ENCODE measurements at regions not wholly inside any gene's neighbourhood (a gene's known extent, or its start where the extent isn't known, plus 50 kb on each side); places are given as distances from the start of the nearest gene placed in this dataset.
"Not testable (repeated sequence)": the region's sequence is repeated elsewhere in the genome, so short reads cannot be mapped to it uniquely, and the experiment has no call there.

DNA sequence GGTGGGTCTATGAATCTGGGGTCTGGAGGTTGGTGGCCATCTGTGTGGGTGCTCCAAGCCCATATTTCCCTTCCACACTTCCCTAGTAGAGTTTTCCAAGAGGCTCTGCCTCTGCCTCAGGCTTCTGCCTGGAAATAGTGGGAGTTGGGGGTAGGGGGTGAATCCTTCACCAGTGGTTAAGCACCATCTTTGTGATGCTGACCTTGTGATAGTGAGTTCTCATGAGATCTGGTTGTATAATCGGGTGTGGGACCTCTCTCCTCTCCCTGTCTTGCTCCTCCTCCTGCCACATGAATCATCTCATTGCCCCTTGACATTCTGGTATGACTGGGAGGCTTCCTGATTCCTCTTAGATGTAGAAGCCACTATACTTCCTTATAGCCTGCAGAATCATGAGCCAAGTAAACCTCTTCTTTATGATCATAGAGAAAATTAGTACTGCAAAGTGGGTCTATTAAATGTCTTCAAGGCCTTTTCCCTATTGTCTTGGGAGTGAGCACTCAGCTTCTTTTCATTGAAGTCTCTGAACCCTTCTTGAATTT, 829.8 kb downstream of the FOXD4L5 start:
- H4K20me1 ChIP-seq (ENCODE audit: insufficient read depth, low read length); DNase-seq (ENCODE audit: low spot score); H3K4me2 ChIP-seq (ENCODE audit: low read depth, low read length); BruUV-seq (replicated peaks); H3K27me3 ChIP-seq (ENCODE audit: control insufficient read depth in 1 of 2, insufficient read depth in 2 of 2, low read length in 2 of 2); in situ Hi-C loops (cut with HindIII; ENCODE audit: extremely low pct_ligation_motif_present, low pct_unique_long_range_greater_than_20kb); H3K4me1 ChIP-seq (ENCODE audit: insufficient read depth, low read length); H3K36me3 ChIP-seq (replicated peaks in 1 of 2; ENCODE audit: control insufficient read depth in 1 of 2, insufficient read depth in 2 of 2, low read length in 2 of 2); POLR2A ChIA-PET; ATAC-seq; H3K79me2 ChIP-seq (ENCODE audit: insufficient read depth, low read length); H3K4me3 ChIP-seq (replicated peaks in 1 of 3; ENCODE audit: insufficient read depth in 1 of 3, low read depth in 2 of 3, low read length in 3 of 3); CTCF ChIA-PET (ENCODE audit: low intra/inter-chr PET ratio, low total read pairs); H3K9me3 ChIP-seq (ENCODE audit: low read length); H2AFZ ChIP-seq (ENCODE audit: low read length); H3K9ac ChIP-seq (ENCODE audit: insufficient read depth, low read depth, low read length); FAIRE-seq; intact Hi-C loops (cut with micrococcal nuclease; ENCODE audit: unreplicated experiment); H3K27ac ChIP-seq (ENCODE audit: extremely low read length, insufficient read depth, low read length): not testable (repeated sequence)
- WGBS (ENCODE audit: low lambda C conversion rate), result no CpG with 5 or more reads among the region's 1 CpG

DNA sequence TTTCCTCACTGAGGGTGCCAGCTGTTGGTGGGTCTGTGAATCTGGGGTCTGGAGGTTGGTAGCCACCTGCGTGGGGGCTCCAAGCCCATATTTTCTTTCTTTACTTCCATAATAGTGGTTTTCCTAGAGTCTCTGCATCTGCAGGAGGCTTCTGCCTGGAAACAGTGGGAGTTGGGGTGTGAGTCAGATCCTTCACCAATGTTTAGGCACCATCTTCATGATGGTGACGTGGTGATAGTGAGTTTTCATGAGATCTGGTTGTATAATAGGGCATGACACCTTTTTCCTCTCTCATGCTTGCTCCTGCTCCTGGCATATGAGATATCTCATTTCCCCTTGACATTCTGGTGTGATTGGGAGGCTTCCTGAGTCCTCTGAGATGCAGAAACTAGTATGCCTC, 832.9 kb downstream of the FOXD4L5 start:
- H3K4me1 ChIP-seq (ENCODE audit: insufficient read depth, low read length); H3K9ac ChIP-seq (ENCODE audit: insufficient read depth, low read depth, low read length); H3K9me3 ChIP-seq (ENCODE audit: low read length); POLR2A ChIA-PET; H3K27ac ChIP-seq (ENCODE audit: extremely low read length, insufficient read depth, low read length); CTCF ChIA-PET (ENCODE audit: low intra/inter-chr PET ratio, low total read pairs); H3K4me2 ChIP-seq (ENCODE audit: low read depth, low read length); FAIRE-seq; ATAC-seq; intact Hi-C loops (cut with micrococcal nuclease; ENCODE audit: unreplicated experiment); H3K36me3 ChIP-seq (replicated peaks in 1 of 2; ENCODE audit: control insufficient read depth in 1 of 2, insufficient read depth in 2 of 2, low read length in 2 of 2); H3K79me2 ChIP-seq (ENCODE audit: insufficient read depth, low read length); H3K27me3 ChIP-seq (ENCODE audit: control insufficient read depth in 1 of 2, insufficient read depth in 2 of 2, low read length in 2 of 2); H3K4me3 ChIP-seq (replicated peaks in 1 of 3; ENCODE audit: insufficient read depth in 1 of 3, low read depth in 2 of 3, low read length in 3 of 3); BruUV-seq (replicated peaks); H2AFZ ChIP-seq (ENCODE audit: low read length); H4K20me1 ChIP-seq (ENCODE audit: insufficient read depth, low read length); in situ Hi-C loops (cut with HindIII; ENCODE audit: extremely low pct_ligation_motif_present, low pct_unique_long_range_greater_than_20kb); DNase-seq (ENCODE audit: low spot score); TF ChIP-seq CREB1 (CRISPR knock-in tag; IDR thresholded peaks at IDR 0.05): not testable (repeated sequence)
- 0% methylated on average over 2 of the region's 2 CpGs for WGBS (ENCODE audit: low lambda C conversion rate)
- peak; percentile 36; the same call in 1 of the 2 replicates for TF ChIP-seq CREB1 (IDR thresholded peaks at IDR 0.05)

DNA sequence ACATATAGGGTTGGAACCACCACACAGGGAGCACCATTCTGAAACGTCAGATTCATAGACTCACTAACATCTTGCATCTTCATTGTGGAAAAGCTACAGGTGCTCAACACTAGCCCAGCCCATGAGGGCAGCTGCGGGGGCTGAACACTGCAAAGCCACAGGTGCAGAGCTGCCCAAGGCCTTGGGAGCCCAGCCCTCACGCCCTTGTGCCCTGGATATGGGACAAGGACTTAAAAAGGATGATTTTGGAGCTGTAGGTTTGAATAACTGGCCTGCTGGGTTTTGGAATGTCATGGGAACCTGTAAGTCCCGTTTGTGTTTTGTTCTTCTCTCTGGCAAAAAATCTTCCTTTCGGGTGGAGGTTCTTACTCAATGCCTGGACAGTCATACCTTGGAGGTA, 834.4 kb downstream of the FOXD4L5 start:
- intact Hi-C loops (cut with micrococcal nuclease; ENCODE audit: unreplicated experiment); H2AFZ ChIP-seq (ENCODE audit: low read length); H3K9me3 ChIP-seq (ENCODE audit: low read length); H3K36me3 ChIP-seq (replicated peaks in 1 of 2; ENCODE audit: control insufficient read depth in 1 of 2, insufficient read depth in 2 of 2, low read length in 2 of 2); ATAC-seq; H3K27ac ChIP-seq (ENCODE audit: extremely low read length, insufficient read depth, low read length); H3K79me2 ChIP-seq (ENCODE audit: insufficient read depth, low read length); POLR2A ChIA-PET; H3K4me3 ChIP-seq (replicated peaks in 1 of 3; ENCODE audit: insufficient read depth in 1 of 3, low read depth in 2 of 3, low read length in 3 of 3); DNase-seq (ENCODE audit: low spot score); CTCF ChIA-PET (ENCODE audit: low intra/inter-chr PET ratio, low total read pairs); BruUV-seq (replicated peaks); H3K27me3 ChIP-seq (ENCODE audit: control insufficient read depth in 1 of 2, insufficient read depth in 2 of 2, low read length in 2 of 2); H4K20me1 ChIP-seq (ENCODE audit: insufficient read depth, low read length); FAIRE-seq; in situ Hi-C loops (cut with HindIII; ENCODE audit: extremely low pct_ligation_motif_present, low pct_unique_long_range_greater_than_20kb); H3K4me2 ChIP-seq (ENCODE audit: low read depth, low read length); H3K4me1 ChIP-seq (ENCODE audit: insufficient read depth, low read length); H3K9ac ChIP-seq (ENCODE audit: insufficient read depth, low read depth, low read length): not testable (repeated sequence)
- 4% methylated on average over 3 of the region's 5 CpGs for WGBS (ENCODE audit: low lambda C conversion rate)

DNA sequence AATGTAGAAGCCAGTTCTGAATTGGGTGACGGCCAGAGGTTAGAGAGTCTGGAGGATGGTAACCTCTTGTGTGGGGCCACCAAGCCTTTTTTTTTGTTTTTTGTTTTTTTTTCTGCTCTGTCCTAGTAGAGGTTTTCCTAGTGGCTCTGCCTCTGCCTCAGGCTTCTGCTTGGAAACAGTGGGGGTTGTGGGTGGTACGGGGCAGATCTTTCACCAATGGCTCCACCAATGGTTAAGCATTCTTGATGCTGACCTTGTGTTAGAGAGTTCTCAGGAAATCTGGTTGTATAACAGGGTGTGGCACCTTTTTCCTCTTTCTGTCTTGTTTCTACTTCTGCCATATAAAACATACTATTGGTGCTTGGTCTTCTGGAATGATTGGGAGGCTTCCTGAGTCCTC, 836.0 kb downstream of the FOXD4L5 start:
- WGBS (ENCODE audit: low lambda C conversion rate), result 8% methylated on average over 2 of the region's 2 CpGs
- H3K27me3 ChIP-seq (ENCODE audit: control insufficient read depth in 1 of 2, insufficient read depth in 2 of 2, low read length in 2 of 2); H3K79me2 ChIP-seq (ENCODE audit: insufficient read depth, low read length); H3K9me3 ChIP-seq (ENCODE audit: low read length); intact Hi-C loops (cut with micrococcal nuclease; ENCODE audit: unreplicated experiment); H3K27ac ChIP-seq (ENCODE audit: extremely low read length, insufficient read depth, low read length); H3K36me3 ChIP-seq (replicated peaks in 1 of 2; ENCODE audit: control insufficient read depth in 1 of 2, insufficient read depth in 2 of 2, low read length in 2 of 2); in situ Hi-C loops (cut with HindIII; ENCODE audit: extremely low pct_ligation_motif_present, low pct_unique_long_range_greater_than_20kb); H3K4me1 ChIP-seq (ENCODE audit: insufficient read depth, low read length); H2AFZ ChIP-seq (ENCODE audit: low read length); H3K4me3 ChIP-seq (replicated peaks in 1 of 3; ENCODE audit: insufficient read depth in 1 of 3, low read depth in 2 of 3, low read length in 3 of 3); CTCF ChIA-PET (ENCODE audit: low intra/inter-chr PET ratio, low total read pairs); ATAC-seq; H3K4me2 ChIP-seq (ENCODE audit: low read depth, low read length); DNase-seq (ENCODE audit: low spot score); BruUV-seq (replicated peaks); POLR2A ChIA-PET; H3K9ac ChIP-seq (ENCODE audit: insufficient read depth, low read depth, low read length); H4K20me1 ChIP-seq (ENCODE audit: insufficient read depth, low read length); FAIRE-seq: not testable (repeated sequence)
